K562 (cell line): ENCODE measurements at regions not wholly inside any gene's neighbourhood (a gene's known extent, or its start where the extent isn't known, plus 50 kb on each side); places are given as distances from the start of the nearest gene placed in this dataset.

Experiments used
- E2F4 ChIP-seq: sonication (generic); formaldehyde crosslinking; IDR thresholded peaks from 2 replicates; pipeline ENCODE4 v1.8.0; 2022; ENCODE audit warnings: mild to moderate bottlenecking, low read depth, missing genetic modification reagents
- GABPB1 ChIP-seq: sonication (generic); formaldehyde crosslinking; IDR thresholded peaks from 2 replicates; pipeline ENCODE4 v1.8.0; 2022; ENCODE audit warnings: mild to moderate bottlenecking, missing genetic modification reagents
- IFI16 ChIP-seq: fragments of 250-450 bp; sonication (Bioruptor Pico); IDR thresholded peaks from 2 replicates; pipeline ENCODE4 v2.1.2; 2022; ENCODE audit warnings: mild to moderate bottlenecking, inconsistent platforms
- NFYB ChIP-seq: IDR thresholded peaks from 2 replicates; pipeline ENCODE4 v1.6.1; 2011; ENCODE audit warnings: mild to moderate bottlenecking, moderate library complexity; ENCODE audit not compliant: insufficient read length; ENCODE audit errors: extremely low read depth
- PTBP1 ChIP-seq: fragments of 200-400 bp; formaldehyde crosslinking; IDR thresholded peaks from 2 replicates; pipeline ENCODE4 v1.6.1; 2017; ENCODE audit warnings: low read depth, low read length
- RERE ChIP-seq: sonication (generic); formaldehyde crosslinking; IDR thresholded peaks from 2 replicates; pipeline ENCODE4 v1.8.0; 2023; ENCODE audit warnings: missing genetic modification reagents, mild to moderate bottlenecking, borderline replicate concordance
- ZBTB33 ChIP-seq: sonication (generic); formaldehyde crosslinking; IDR thresholded peaks from 2 replicates; pipeline ENCODE4 v1.8.1; 2023; ENCODE audit warnings: mild to moderate bottlenecking, missing genetic modification reagents

- TF ChIP-seq NFYB: no peak
- TF ChIP-seq IFI16 (CRISPR knock-in tag): no peak
- no peak for TF ChIP-seq GABPB1 (CRISPR knock-in tag)
- TF ChIP-seq RERE (CRISPR knock-in tag): no peak
- no peak for TF ChIP-seq ZBTB33 (CRISPR knock-in tag)
- no peak for TF ChIP-seq PTBP1
- no peak for TF ChIP-seq E2F4 (CRISPR knock-in tag)
Measured at GRCh38 chr6:100946021-100946540, 65.0 kb upstream of the ASCC3 start (continued).
